Activated T-cell treated with anti-CD3 and anti-CD28 coated beads for 48 hours (primary cell): ENCODE measurements at regions not wholly inside any gene's neighbourhood (a gene's known extent, or its start where the extent isn't known, plus 50 kb on each side); places are given as distances from the start of the nearest gene placed in this dataset.

ENCODE experiments used
- DNase-seq: peaks from one replicate; pipeline ENCODE4 v3.0.0-alpha.2; 2020; ENCODE audit warnings: low read depth

GRCh38 chr13:105316731-105317130 is 1218.7 kb downstream of the EFNB2 start:
- no peak for DNase-seq

GRCh38 chr13:105312906-105313305 is 1222.6 kb downstream of the EFNB2 start:
- no peak for DNase-seq

- DNase-seq: no peak
Observed at GRCh38 chr13:105311094-105311493, 1224.4 kb downstream of the EFNB2 start.

GRCh38 chr13:105307776-105308175 is 1227.7 kb downstream of the EFNB2 start:
- DNase-seq: no peak

- no peak for DNase-seq
Observed at GRCh38 chr13:105297839-105298238, 1237.6 kb downstream of the EFNB2 start.

GRCh38 chr13:105291987-105292386 is 1243.5 kb downstream of the EFNB2 start:
- DNase-seq: no peak

GRCh38 chr13:105290596-105290995 is 1244.9 kb downstream of the EFNB2 start:
- DNase-seq: no peak

- no peak for DNase-seq
Observed at GRCh38 chr13:105285526-105285925, 1249.9 kb downstream of the EFNB2 start.

GRCh38 chr13:105282406-105283285 is 1252.8 kb downstream of the EFNB2 start:
- DNase-seq: no peak

GRCh38 chr13:105278943-105279381 is 1256.5 kb downstream of the EFNB2 start:
- no peak for DNase-seq

- no peak for DNase-seq
Observed at GRCh38 chr13:105276571-105276970, 1258.9 kb downstream of the EFNB2 start.

- DNase-seq: no peak
Observed at GRCh38 chr13:105273665-105274222, 1261.7 kb downstream of the EFNB2 start.

GRCh38 chr13:105272660-105273631 is 1262.5 kb downstream of the EFNB2 start:
- DNase-seq: no peak

GRCh38 chr13:105266615-105267014 is 1268.8 kb downstream of the EFNB2 start:
- DNase-seq: no peak

GRCh38 chr13:105262579-105262978 is 1272.9 kb downstream of the EFNB2 start:
- no peak for DNase-seq

- no peak for DNase-seq
Observed at GRCh38 chr13:105259426-105259825, 1276.0 kb downstream of the EFNB2 start.

GRCh38 chr13:105255472-105255871 is 1280.0 kb downstream of the EFNB2 start:
- no peak for DNase-seq

GRCh38 chr13:105251293-105251692 is 1284.2 kb downstream of the EFNB2 start:
- DNase-seq: no peak

- no peak for DNase-seq
Observed at GRCh38 chr13:105247830-105248229, 1287.6 kb downstream of the EFNB2 start.

- DNase-seq: no peak
Observed at GRCh38 chr13:105240371-105240770, 1295.1 kb downstream of the EFNB2 start.

GRCh38 chr13:105232439-105232838 is 1303.0 kb downstream of the EFNB2 start:
- DNase-seq: no peak

GRCh38 chr13:105232006-105232405 is 1303.5 kb downstream of the EFNB2 start:
- no peak for DNase-seq
